ENCODE measurements at regions not wholly inside any gene's neighbourhood (a gene's known extent, or its start where the extent isn't known, plus 50 kb on each side); places are given as distances from the start of the nearest gene placed in this dataset.

- H3K27me3 ChIP-seq, result no peaks in the 10 kb centered on the region
- TF ChIP-seq CTCF (IDR thresholded peaks at IDR 0.05; ENCODE audit: poor library complexity) (no peak), EZH2 (IDR thresholded peaks at IDR 0.05; ENCODE audit: borderline replicate concordance) (no peak), EZH2phosphoT487 (IDR thresholded peaks at IDR 0.05; ENCODE audit: low read depth, severe bottlenecking, unreplicated experiment) (no peak)
- no peaks in the 10 kb centered on the region for H3K79me2 ChIP-seq
- H3K9me3 ChIP-seq (ENCODE audit: low read depth), result no peaks in the 10 kb centered on the region
- no peak overlapping the region for H2AFZ ChIP-seq
- no peak overlapping the region for H3K4me3 ChIP-seq
- H3K9me2 ChIP-seq (replicated peaks; ENCODE audit: insufficient read depth), result no peaks in the 10 kb centered on the region
- DNase-seq (ENCODE audit: low spot score), result no peak
- no peak overlapping the region for H3K27ac ChIP-seq
- H3K36me3 ChIP-seq (replicated peaks; ENCODE audit: insufficient read depth, low read depth), result no peaks in the 10 kb centered on the region
- H4K20me1 ChIP-seq (ENCODE audit: insufficient read depth, poor library complexity, severe bottlenecking), result no peaks in the 10 kb centered on the region
- no peak overlapping the region for H3K4me2 ChIP-seq
- WGBS (ENCODE audit: low lambda C conversion rate, missing lambda C conversion rate), result 95% methylated on average over 1 of the region's 1 CpG
- no peaks in the 10 kb centered on the region for H3K4me1 ChIP-seq (ENCODE audit: insufficient read depth)
These were observed 81.4 kb upstream of the ERBB4 start for GRCh38 chr2:212619954-212620353.

- no peaks in the 10 kb centered on the region for H3K4me1 ChIP-seq (ENCODE audit: insufficient read depth)
- H3K4me2 ChIP-seq, result no peak overlapping the region
- H4K20me1 ChIP-seq (ENCODE audit: insufficient read depth, poor library complexity, severe bottlenecking), result no peaks in the 10 kb centered on the region
- no peaks in the 10 kb centered on the region for H3K27me3 ChIP-seq
- no peak overlapping the region for H3K4me3 ChIP-seq
- H3K79me2 ChIP-seq, result no peaks in the 10 kb centered on the region
- H3K27ac ChIP-seq, result no peak overlapping the region
- no peaks in the 10 kb centered on the region for H3K9me3 ChIP-seq (ENCODE audit: low read depth)
- no peak for DNase-seq (ENCODE audit: low spot score)
- H3K36me3 ChIP-seq (replicated peaks; ENCODE audit: insufficient read depth, low read depth), result no peaks in the 10 kb centered on the region
- TF ChIP-seq CTCF (IDR thresholded peaks at IDR 0.05; ENCODE audit: poor library complexity) (no peak), EZH2 (IDR thresholded peaks at IDR 0.05; ENCODE audit: borderline replicate concordance) (no peak), EZH2phosphoT487 (IDR thresholded peaks at IDR 0.05; ENCODE audit: low read depth, severe bottlenecking, unreplicated experiment) (no peak)
- 78% methylated on average over 2 of the region's 2 CpGs for WGBS (ENCODE audit: low lambda C conversion rate, missing lambda C conversion rate)
- H3K9me2 ChIP-seq (replicated peaks; ENCODE audit: insufficient read depth), result no peaks in the 10 kb centered on the region
- no peak overlapping the region for H2AFZ ChIP-seq
These were observed 80.0 kb upstream of the ERBB4 start for GRCh38 chr2:212618636-212619035.

- Histone ChIP-seq H3K9me3 (ENCODE audit: low read depth) (no peaks in the 10 kb centered on the region), H3K36me3 (replicated peaks; ENCODE audit: insufficient read depth, low read depth) (no peaks in the 10 kb centered on the region), H3K4me3 (no peak overlapping the region), H3K27ac (no peak overlapping the region), H2AFZ (no peak overlapping the region), H4K20me1 (ENCODE audit: insufficient read depth, poor library complexity, severe bottlenecking) (no peaks in the 10 kb centered on the region), H3K27me3 (no peaks in the 10 kb centered on the region), H3K79me2 (no peaks in the 10 kb centered on the region), H3K9me2 (replicated peaks; ENCODE audit: insufficient read depth) (no peaks in the 10 kb centered on the region), H3K4me2 (no peak overlapping the region), H3K4me1 (ENCODE audit: insufficient read depth) (no peaks in the 10 kb centered on the region)
- 80% methylated on average over 3 of the region's 3 CpGs for WGBS (ENCODE audit: low lambda C conversion rate, missing lambda C conversion rate)
- TF ChIP-seq EZH2phosphoT487 (IDR thresholded peaks at IDR 0.05; ENCODE audit: low read depth, severe bottlenecking, unreplicated experiment) (no peak), EZH2 (IDR thresholded peaks at IDR 0.05; ENCODE audit: borderline replicate concordance) (no peak), CTCF (IDR thresholded peaks at IDR 0.05; ENCODE audit: poor library complexity) (no peak)
- DNase-seq (ENCODE audit: low spot score), result no peak
These were observed 72.3 kb upstream of the ERBB4 start for GRCh38 chr2:212610872-212611425.

GRCh38 chr2:212609479-212609878 lies 70.9 kb upstream of the ERBB4 start:
- H3K79me2 ChIP-seq, result no peaks in the 10 kb centered on the region
- no peaks in the 10 kb centered on the region for H3K27me3 ChIP-seq
- H3K9me3 ChIP-seq (ENCODE audit: low read depth), result no peaks in the 10 kb centered on the region
- H2AFZ ChIP-seq, result no peak overlapping the region
- H3K4me3 ChIP-seq, result no peak overlapping the region
- WGBS (ENCODE audit: low lambda C conversion rate, missing lambda C conversion rate), result 92% methylated on average over 3 of the region's 3 CpGs
- no peak overlapping the region for H3K4me2 ChIP-seq
- TF ChIP-seq EZH2phosphoT487 (IDR thresholded peaks at IDR 0.05; ENCODE audit: low read depth, severe bottlenecking, unreplicated experiment) (no peak), EZH2 (IDR thresholded peaks at IDR 0.05; ENCODE audit: borderline replicate concordance) (no peak)
- H3K27ac ChIP-seq, result no peak overlapping the region
- no peak for DNase-seq (ENCODE audit: low spot score)
- H4K20me1 ChIP-seq (ENCODE audit: insufficient read depth, poor library complexity, severe bottlenecking), result no peaks in the 10 kb centered on the region
- no peaks in the 10 kb centered on the region for H3K4me1 ChIP-seq (ENCODE audit: insufficient read depth)
- H3K36me3 ChIP-seq (replicated peaks; ENCODE audit: insufficient read depth, low read depth), result no peaks in the 10 kb centered on the region
- no peaks in the 10 kb centered on the region for H3K9me2 ChIP-seq (replicated peaks; ENCODE audit: insufficient read depth)
